Smooth muscle cell (in vitro differentiated cells): ENCODE measurements at regions not wholly inside any gene's neighbourhood (a gene's known extent, or its start where the extent isn't known, plus 50 kb on each side); places are given as distances from the start of the nearest gene placed in this dataset.
A peak's percentile ranks its signal among the peaks of the same experiment; 100 is the strongest.
"Not testable (repeated sequence)": the region's sequence is repeated elsewhere in the genome, so short reads cannot be mapped to it uniquely, and the experiment has no call there.

Source experiments
- DNase-seq: peaks from one replicate; lab custom pipeline; 2025; ENCODE audit not compliant: unreplicated experiment; lab: John Stamatoyannopoulos, UW
- H2AFZ ChIP-seq: fragments of 200-600 bp; sonication (generic); 2 replicates; pipeline ENCODE4 v1.6.0; 2016; ENCODE audit warnings: antibody characterized with exemption, low read depth, mild to moderate bottlenecking
- H3F3A ChIP-seq: fragments of 200-600 bp; sonication (generic); 2 replicates; pipeline ENCODE4 v1.6.0; 2017; ENCODE audit warnings: antibody characterized with exemption, low read depth
- H3K27ac ChIP-seq: fragments of 200-600 bp; sonication (generic); 2 replicates; pipeline ENCODE4 v1.5.1; 2016; ENCODE audit warnings: low read depth, mild to moderate bottlenecking
- H3K27me3 ChIP-seq: fragments of 200-600 bp; sonication (generic); 2 replicates; pipeline ENCODE4 v1.6.1; 2016; ENCODE audit warnings: low read depth, mild to moderate bottlenecking
- H3K36me3 ChIP-seq: fragments of 200-600 bp; sonication (generic); 2 replicates; pipeline ENCODE4 v1.5.1; 2016; ENCODE audit warnings: low read depth
- H3K4me1 ChIP-seq: fragments of 200-600 bp; sonication (generic); 2 replicates; pipeline ENCODE4 v1.5.1; 2016; ENCODE audit warnings: low read depth
- H3K4me2 ChIP-seq: fragments of 200-600 bp; sonication (generic); 2 replicates; pipeline ENCODE4 v1.6.0; 2016; ENCODE audit warnings: mild to moderate bottlenecking
- H3K4me3 ChIP-seq: fragments of 200-600 bp; sonication (generic); 2 replicates; pipeline ENCODE4 v1.5.1; 2016; ENCODE audit warnings: mild to moderate bottlenecking
- H3K79me2 ChIP-seq: fragments of 200-600 bp; sonication (generic); 2 replicates; pipeline ENCODE4 v1.6.0; 2016; ENCODE audit warnings: low read depth, mild to moderate bottlenecking
- H3K9ac ChIP-seq: fragments of 200-600 bp; sonication (generic); 2 replicates; pipeline ENCODE4 v1.6.0; 2016; ENCODE audit warnings: low read depth
- H3K9me3 ChIP-seq: fragments of 200-600 bp; sonication (generic); replicated peaks from 2 replicates; pipeline ENCODE4 v1.5.1; 2016; ENCODE audit warnings: low read depth
- H4K20me1 ChIP-seq: fragments of 200-600 bp; sonication (generic); 2 replicates; pipeline ENCODE4 v1.6.0; 2016; ENCODE audit warnings: low read depth
- WGBS: methylation state at CpG from one replicate; pipeline ENCODE4 v1.1.7; 2016; ENCODE audit warnings: low lambda C conversion rate; 5-methylcytosine and 5-hydroxymethylcytosine counted together
- TF ChIP-seq, protein P1 (sequence below): fragments of 200-600 bp; sonication (generic); IDR thresholded peaks from 2 replicates; pipeline ENCODE4 v1.5.1; 2017; ENCODE audit warnings: borderline replicate concordance, mild to moderate bottlenecking, antibody characterized with exemption; ENCODE audit not compliant: insufficient read depth, poor library complexity, severe bottlenecking

DNA sequence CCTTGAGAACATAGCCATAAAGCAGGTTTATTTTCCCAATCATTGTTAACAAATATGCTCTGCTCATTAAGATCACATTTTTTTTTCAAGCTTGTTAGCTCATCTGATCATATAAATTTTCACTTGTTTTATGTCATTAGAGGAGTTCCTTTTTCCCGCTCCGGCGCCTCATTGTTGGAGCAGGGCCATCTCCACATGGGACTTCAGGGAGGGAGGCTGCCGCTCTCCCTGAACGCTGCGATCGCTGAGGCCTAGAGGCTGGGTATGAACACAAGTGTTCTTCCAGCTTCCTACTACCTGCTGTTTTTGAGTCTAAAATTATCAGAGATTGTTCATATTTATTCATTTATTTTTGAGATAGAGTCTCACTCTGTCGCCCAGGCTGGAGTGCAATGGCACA lies 246.9 kb downstream of the MPDZ start:
- no peaks in the 10 kb centered on the region for H3F3A ChIP-seq
- H3K79me2 ChIP-seq, result no peaks in the 10 kb centered on the region
- no peak overlapping the region for H3K4me3 ChIP-seq
- DNase-seq, result no peak
- TF ChIP-seq, protein P1, sequence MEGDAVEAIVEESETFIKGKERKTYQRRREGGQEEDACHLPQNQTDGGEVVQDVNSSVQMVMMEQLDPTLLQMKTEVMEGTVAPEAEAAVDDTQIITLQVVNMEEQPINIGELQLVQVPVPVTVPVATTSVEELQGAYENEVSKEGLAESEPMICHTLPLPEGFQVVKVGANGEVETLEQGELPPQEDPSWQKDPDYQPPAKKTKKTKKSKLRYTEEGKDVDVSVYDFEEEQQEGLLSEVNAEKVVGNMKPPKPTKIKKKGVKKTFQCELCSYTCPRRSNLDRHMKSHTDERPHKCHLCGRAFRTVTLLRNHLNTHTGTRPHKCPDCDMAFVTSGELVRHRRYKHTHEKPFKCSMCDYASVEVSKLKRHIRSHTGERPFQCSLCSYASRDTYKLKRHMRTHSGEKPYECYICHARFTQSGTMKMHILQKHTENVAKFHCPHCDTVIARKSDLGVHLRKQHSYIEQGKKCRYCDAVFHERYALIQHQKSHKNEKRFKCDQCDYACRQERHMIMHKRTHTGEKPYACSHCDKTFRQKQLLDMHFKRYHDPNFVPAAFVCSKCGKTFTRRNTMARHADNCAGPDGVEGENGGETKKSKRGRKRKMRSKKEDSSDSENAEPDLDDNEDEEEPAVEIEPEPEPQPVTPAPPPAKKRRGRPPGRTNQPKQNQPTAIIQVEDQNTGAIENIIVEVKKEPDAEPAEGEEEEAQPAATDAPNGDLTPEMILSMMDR, result no peak
- no peaks in the 10 kb centered on the region for H3K27me3 ChIP-seq
- H3K4me1 ChIP-seq, result no peaks in the 10 kb centered on the region
- H3K27ac ChIP-seq, result no peak overlapping the region
- H3K4me2 ChIP-seq, result no peak overlapping the region
- 96% methylated on average over 8 of the region's 8 CpGs for WGBS
- H2AFZ ChIP-seq, result no peak overlapping the region
- no peak overlapping the region for H3K9ac ChIP-seq
- no peaks in the 10 kb centered on the region for H4K20me1 ChIP-seq
- no peaks in the 10 kb centered on the region for H3K36me3 ChIP-seq
- H3K9me3 ChIP-seq, result no peaks in the 10 kb centered on the region

DNA sequence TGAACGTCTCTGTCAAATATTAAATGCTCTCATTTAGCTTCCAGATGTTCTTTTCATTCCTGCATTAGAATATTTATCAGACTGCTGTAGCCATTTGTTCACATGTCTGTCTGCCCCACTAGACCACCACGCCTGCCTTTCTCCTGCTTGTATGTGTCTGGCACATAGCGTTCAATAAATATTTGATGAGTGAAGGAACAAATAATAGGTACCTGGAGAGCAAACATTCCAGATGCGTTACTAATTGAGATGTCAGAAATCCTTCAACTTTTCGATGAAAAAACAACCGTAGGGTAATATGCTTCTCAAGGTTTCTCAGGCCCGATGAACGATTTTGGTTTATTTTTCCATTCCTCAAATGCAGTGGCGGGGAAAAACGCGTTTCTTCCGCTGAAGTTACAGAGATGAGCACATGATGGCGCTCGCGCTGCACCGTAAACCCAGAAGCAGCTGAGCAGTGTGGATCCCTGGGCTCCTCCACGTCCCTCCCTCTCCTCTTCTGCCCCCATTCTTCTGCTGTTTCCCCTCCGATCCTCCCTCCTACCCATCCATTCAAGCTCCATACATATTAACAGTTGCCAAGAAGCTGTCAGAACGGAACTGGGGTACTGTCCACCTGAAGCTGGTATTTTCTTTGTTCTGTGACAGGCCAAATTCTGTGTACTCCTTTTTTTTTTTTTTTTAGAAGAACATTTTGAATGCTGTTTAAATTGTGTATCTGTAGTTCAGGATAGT lies 245.4 kb downstream of the MPDZ start:
- H3K27ac ChIP-seq, result no peak overlapping the region
- TF ChIP-seq, protein P1, result peak; percentile 70
- H4K20me1 ChIP-seq, result no peaks in the 10 kb centered on the region
- H3K9me3 ChIP-seq, result no peaks in the 10 kb centered on the region
- peak overlapping the region; percentile 85 for H3K4me2 ChIP-seq
- WGBS, result 15% methylated on average over 19 of the region's 19 CpGs
- H3K9ac ChIP-seq, result no peak overlapping the region
- no peaks in the 10 kb centered on the region for H3K4me1 ChIP-seq
- H3K36me3 ChIP-seq, result no peaks in the 10 kb centered on the region
- H3K27me3 ChIP-seq, result no peaks in the 10 kb centered on the region
- no peaks in the 10 kb centered on the region for H3F3A ChIP-seq
- H3K4me3 ChIP-seq, result peak overlapping the region; percentile 45
- DNase-seq, result peak; percentile 11
- H3K79me2 ChIP-seq, result no peaks in the 10 kb centered on the region
- H2AFZ ChIP-seq, result peak overlapping the region; percentile 78

DNA sequence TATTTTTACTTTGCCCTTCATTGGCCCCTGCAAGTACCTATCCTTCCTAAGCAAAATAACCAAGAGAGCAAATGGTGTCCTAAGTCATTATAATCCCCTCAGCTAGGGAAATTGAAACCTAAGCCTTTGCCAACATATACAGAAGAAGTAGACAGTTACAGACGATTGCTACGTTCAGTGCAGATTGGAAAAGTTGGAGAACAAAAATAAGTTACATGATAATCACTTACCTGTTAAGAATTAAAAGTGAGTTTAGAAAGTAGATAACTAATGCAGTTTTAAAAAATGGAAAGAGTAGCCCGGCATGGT lies 244.8 kb downstream of the MPDZ start:
- Histone ChIP-seq H3K27me3 (no peaks in the 10 kb centered on the region), H2AFZ (peak overlapping the region; percentile 78), H3K9ac (no peak overlapping the region), H3K4me2 (peak overlapping the region; percentile 85), H3K4me1 (no peaks in the 10 kb centered on the region), H3K27ac (no peak overlapping the region), H3K79me2 (no peaks in the 10 kb centered on the region), H3K9me3 (no peaks in the 10 kb centered on the region), H3F3A (no peaks in the 10 kb centered on the region), H4K20me1 (no peaks in the 10 kb centered on the region), H3K4me3 (peak overlapping the region; percentile 45), H3K36me3 (no peaks in the 10 kb centered on the region)
- WGBS, result 63% methylated on average over 3 of the region's 3 CpGs
- TF ChIP-seq, protein P1, result no peak
- DNase-seq, result no peak

DNA sequence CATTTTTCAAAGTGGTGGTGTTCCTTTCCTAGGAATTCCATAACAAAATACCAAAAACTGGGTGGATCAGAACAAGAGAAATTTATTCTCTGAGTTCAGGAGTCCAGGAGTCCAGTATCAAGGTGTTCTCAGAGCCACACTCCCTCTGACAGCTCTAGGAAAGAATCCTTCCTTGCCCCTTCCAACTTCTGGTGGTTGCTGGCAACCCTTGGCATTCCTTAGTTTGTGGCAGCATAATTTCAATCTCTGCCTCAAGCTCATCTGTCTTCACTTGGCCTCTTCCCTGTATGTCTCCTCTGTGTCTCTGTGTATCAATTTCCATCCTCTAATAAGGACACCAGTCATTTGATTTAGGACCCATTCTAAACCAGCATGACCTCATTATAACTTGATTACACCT lies 243.7 kb downstream of the MPDZ start:
- no peaks in the 10 kb centered on the region for H3K27me3 ChIP-seq
- DNase-seq, result no peak

DNA sequence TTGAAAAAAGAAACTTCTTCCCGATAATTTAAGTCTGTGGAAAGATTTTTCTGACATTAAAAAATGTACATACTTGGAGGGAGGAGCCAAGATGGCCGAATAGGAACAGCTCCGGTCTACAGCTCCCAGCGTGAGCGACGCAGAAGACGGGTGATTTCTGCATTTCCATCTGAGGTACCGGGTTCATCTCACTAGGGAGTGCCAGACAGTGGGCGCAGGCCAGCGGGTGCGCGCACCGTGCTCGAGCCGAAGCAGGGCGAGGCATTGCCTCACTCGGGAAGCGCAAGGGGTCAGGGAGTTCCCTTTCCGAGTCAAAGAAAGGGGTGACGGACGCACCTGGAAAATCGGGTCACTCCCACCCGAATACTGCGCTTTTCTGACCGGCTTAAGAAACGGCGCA lies 241.7 kb downstream of the MPDZ start:
- not testable (repeated sequence) for H3K4me1 ChIP-seq, H3K4me3 ChIP-seq
- WGBS, result 93% methylated on average over 22 of the region's 27 CpGs

More for the DNA sequence above, 243.7 kb downstream of the MPDZ start:
- Histone ChIP-seq H3K27ac (no peak overlapping the region), H3K4me1 (no peaks in the 10 kb centered on the region), H3F3A (no peaks in the 10 kb centered on the region), H3K9ac (no peak overlapping the region), H3K36me3 (no peaks in the 10 kb centered on the region), H2AFZ (no peak overlapping the region), H3K9me3 (no peaks in the 10 kb centered on the region), H4K20me1 (no peaks in the 10 kb centered on the region), H3K79me2 (no peaks in the 10 kb centered on the region), H3K4me2 (no peak overlapping the region), H3K4me3 (no peak overlapping the region)
- TF ChIP-seq, protein P1, result no peak

More for the DNA sequence above, 241.7 kb downstream of the MPDZ start:
- not testable (repeated sequence) for H3K79me2 ChIP-seq, DNase-seq, H3F3A ChIP-seq, H3K27ac ChIP-seq, H2AFZ ChIP-seq, H3K9ac ChIP-seq, H4K20me1 ChIP-seq, H3K27me3 ChIP-seq, H3K36me3 ChIP-seq, H3K4me2 ChIP-seq, H3K9me3 ChIP-seq
